ENCODE measurements at regions not wholly inside any gene's neighbourhood (a gene's known extent, or its start where the extent isn't known, plus 50 kb on each side); places are given as distances from the start of the nearest gene placed in this dataset.
A peak's percentile ranks its signal among the peaks of the same experiment; 100 is the strongest.
"Not testable (repeated sequence)": the region's sequence is repeated elsewhere in the genome, so short reads cannot be mapped to it uniquely, and the experiment has no call there.

DNA sequence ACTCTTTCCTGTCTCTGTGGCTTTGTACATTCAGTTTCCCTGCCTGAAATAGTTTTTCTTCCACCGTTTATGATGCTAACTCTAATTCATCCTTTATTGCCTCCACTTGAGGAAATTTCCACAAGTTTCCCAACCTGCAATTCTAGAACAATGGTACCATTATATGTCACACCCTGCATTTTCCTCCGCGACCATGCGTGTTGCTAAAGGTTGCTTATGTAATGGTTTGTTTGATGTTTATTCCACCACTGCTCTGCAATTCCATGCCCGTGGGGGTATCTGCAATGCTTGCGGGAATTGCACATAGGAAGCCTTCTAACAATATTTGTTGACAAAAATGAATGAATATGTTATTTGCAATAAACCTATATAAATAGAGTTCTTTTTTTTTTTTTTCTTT, 69.5 kb upstream of the ST8SIA6 start:
- ChIA-PET POLR2A (ENCODE audit: low non-redundant PET) (no interaction called here), CTCF (no interaction called here)
- DNase-seq (ENCODE audit: low spot score), result no peak
- TF ChIP-seq, protein P1, sequence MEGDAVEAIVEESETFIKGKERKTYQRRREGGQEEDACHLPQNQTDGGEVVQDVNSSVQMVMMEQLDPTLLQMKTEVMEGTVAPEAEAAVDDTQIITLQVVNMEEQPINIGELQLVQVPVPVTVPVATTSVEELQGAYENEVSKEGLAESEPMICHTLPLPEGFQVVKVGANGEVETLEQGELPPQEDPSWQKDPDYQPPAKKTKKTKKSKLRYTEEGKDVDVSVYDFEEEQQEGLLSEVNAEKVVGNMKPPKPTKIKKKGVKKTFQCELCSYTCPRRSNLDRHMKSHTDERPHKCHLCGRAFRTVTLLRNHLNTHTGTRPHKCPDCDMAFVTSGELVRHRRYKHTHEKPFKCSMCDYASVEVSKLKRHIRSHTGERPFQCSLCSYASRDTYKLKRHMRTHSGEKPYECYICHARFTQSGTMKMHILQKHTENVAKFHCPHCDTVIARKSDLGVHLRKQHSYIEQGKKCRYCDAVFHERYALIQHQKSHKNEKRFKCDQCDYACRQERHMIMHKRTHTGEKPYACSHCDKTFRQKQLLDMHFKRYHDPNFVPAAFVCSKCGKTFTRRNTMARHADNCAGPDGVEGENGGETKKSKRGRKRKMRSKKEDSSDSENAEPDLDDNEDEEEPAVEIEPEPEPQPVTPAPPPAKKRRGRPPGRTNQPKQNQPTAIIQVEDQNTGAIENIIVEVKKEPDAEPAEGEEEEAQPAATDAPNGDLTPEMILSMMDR (conservative IDR thresholded peaks at IDR 0.05; ENCODE audit: low read depth), result no peak
- no peak overlapping the region for H3K27ac ChIP-seq

DNA sequence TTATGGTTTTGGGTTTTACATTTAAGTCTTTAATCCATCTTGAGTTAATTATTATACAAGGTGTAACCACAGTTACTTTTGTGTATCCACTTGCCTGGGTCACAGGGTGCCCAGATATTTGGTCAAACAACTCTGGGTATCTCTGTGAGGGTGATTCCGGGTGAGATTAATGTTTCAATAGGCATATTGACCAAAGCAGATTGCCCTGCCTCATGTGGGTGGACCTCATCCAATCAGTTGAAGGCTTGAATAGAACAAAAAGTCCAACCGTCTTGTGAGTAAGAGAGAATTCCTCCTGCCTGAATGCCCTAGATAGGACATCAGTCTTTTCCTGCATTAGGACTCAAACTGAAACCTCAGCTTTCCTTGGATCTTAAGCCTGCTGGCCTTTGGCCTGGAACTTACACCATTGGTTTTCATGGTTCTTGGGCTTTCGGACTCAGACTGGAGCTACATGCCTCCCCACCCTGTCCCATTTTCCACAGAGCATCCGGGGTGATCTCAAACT, 68.9 kb upstream of the ST8SIA6 start:
- TF ChIP-seq, protein P1 (conservative IDR thresholded peaks at IDR 0.05; ENCODE audit: low read depth), result no peak
- ChIA-PET POLR2A (ENCODE audit: low non-redundant PET) (no interaction called here), CTCF (no interaction called here)
- DNase-seq (ENCODE audit: low spot score), result no peak
- H3K27ac ChIP-seq, result no peak overlapping the region

DNA sequence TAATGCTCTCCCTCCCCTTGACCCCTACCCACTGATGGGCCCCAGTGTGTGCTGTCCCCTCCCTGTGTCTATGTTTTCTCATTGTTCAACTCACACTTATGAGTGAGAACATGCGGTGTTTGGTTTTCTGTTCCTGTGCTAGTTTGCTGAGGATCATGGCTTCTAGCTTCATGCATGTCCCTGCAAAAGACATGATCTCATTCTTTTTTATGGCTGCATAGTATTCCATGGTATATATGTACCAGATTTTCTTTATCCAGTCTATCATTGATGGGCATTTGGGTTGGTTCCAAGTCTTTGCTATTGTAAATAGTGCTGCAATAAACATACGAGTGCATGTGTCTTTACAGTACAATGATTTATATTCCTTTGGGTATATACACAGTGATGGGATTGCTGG, 67.9 kb upstream of the ST8SIA6 start:
- DNase-seq (ENCODE audit: low spot score); H3K27ac ChIP-seq; POLR2A ChIA-PET (ENCODE audit: low non-redundant PET): not testable (repeated sequence)
- CTCF ChIA-PET, result interaction anchor here (0.6 kb wide), 1 partner anchor 557 kb away, joined by 3 read pairs; no protein-coding TSS in a partner anchor

DNA sequence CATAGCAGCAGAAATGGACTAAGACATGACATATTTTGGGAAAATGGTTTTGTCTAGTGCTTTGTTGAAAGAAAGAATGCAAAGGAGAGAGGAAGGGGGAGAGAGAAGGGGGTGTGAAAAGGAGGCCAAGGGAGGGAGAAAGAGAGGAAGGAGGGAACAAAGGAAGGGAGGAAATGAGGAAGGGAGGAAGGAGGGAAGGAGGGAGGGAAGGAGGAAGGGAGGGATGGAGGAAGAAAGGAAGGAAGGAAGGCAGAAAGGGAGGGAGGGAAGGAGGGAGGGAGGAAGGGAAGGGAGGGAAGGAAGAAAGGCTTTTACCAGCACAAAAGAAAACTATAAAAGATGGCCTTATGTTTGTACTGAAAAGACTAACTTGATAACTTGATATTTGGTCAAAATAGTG, 65.1 kb upstream of the ST8SIA6 start:
- ChIA-PET CTCF (no interaction called here), POLR2A (ENCODE audit: low non-redundant PET) (no interaction called here)
- H3K27ac ChIP-seq, result no peak overlapping the region
- TF ChIP-seq, protein P1 (conservative IDR thresholded peaks at IDR 0.05; ENCODE audit: low read depth), result no peak
- no peak for DNase-seq (ENCODE audit: low spot score)

DNA sequence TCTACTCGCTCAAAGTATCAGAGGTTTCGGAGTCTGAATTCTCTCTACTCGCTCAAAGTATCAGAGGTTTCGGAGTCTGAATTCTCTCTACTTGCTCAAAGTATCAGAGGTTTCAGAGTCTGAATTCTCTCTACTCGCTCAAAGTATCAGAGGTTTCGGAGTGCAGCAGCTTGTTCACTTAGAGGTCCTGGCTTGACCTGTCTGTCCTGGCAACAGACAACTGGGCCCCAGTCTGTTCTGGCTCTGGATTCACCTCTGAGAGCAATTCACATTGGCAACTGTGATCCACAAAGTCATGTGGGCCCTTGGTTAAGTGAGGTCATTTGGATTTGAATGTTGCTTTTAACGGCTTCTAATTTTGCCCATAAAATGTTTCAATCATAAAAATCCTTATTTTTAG, 63.9 kb upstream of the ST8SIA6 start:
- DNase-seq (ENCODE audit: low spot score), result no peak
- ChIA-PET CTCF (interaction anchor here (0.5 kb wide), 1 partner anchor 22 kb away, joined by 3 read pairs; no protein-coding TSS in a partner anchor), POLR2A (ENCODE audit: low non-redundant PET) (no interaction called here)
- TF ChIP-seq, protein P1 (conservative IDR thresholded peaks at IDR 0.05; ENCODE audit: low read depth), result no peak
- H3K27ac ChIP-seq, result no peak overlapping the region

DNA sequence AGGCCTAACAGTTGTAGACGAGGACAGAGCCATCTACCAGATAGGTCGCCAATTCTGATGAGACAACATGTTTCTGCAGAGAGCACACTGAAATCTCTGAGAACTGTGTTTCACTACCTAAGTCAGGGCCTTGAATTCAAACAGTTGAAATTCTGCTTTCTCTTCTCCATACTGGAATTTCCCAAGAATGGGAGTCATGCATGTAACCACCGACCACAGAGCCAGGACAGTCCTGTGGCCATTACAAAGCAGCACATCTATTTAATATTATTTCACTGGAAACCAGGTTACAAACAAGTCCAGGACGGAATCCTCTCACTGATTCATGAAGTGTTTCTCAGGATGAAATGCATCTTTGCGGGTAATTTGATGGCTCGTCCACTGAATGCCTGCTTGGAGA, 62.0 kb upstream of the ST8SIA6 start:
- POLR2A ChIA-PET (ENCODE audit: low non-redundant PET), result no interaction called here
- CTCF ChIA-PET, result no interaction called here
- TF ChIP-seq, protein P1 (conservative IDR thresholded peaks at IDR 0.05; ENCODE audit: low read depth), result no peak
- no peak overlapping the region for H3K27ac ChIP-seq
- no peak for DNase-seq (ENCODE audit: low spot score)

DNA sequence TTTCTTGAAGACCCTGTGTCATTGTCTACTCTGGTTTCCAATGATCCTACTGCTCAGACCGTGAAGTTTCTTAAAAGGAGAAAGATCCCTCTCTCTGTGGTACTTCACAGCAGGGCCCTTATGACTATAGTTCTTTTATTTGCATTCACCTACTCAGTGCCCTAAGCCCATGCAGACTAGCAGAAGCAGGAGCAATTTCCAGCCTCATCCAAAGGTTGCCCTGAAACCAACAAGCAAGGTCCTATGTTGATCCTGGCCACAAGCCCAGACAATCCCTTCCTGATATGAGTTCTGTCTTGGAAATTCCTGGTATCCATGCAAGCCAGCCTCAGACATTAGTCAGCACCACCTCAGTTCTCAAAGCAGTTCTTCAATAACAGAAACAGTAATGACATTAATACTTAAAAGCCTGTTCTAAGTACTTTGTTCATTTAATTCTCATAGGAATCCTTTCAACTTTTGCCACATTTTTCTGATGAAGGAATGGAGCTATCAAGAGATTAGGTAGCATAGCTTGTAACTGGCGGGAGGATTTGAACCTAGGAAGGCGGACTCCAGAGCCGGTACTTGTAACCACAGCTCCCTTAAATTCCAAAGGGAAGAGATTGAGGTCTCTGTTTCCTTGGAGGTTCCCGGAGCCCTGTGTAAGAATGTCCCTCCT, 58.1 kb upstream of the ST8SIA6 start:
- ChIA-PET CTCF (interaction anchor here (0.6 kb wide), 2 partner anchors 94 to 826 kb away, joined by 3 to 4 read pairs; no protein-coding TSS in a partner anchor), POLR2A (ENCODE audit: low non-redundant PET) (interaction anchor here (0.5 kb wide), 1 partner anchor 1146 kb away, joined by 9 read pairs; no protein-coding TSS in a partner anchor)
- peak; percentile 61 for DNase-seq (ENCODE audit: low spot score)
- TF ChIP-seq, protein P1 (conservative IDR thresholded peaks at IDR 0.05; ENCODE audit: low read depth), result no peak
- H3K27ac ChIP-seq, result peak overlapping the region; percentile 90; the same call in 1 of the 2 replicates

All from RWPE1 (cell line).